Neural crest cell (in vitro differentiated cells): ENCODE measurements at regions not wholly inside any gene's neighbourhood (a gene's known extent, or its start where the extent isn't known, plus 50 kb on each side); places are given as distances from the start of the nearest gene placed in this dataset.

Experiments used
- DNase-seq: peaks from one replicate; pipeline ENCODE4 v3.0.0; 2021; ENCODE audit warnings: low read depth, mixed read lengths, low spot score
- H3K27ac Mint-ChIP-seq: one replicate; pipeline ENCODE4 v1.8.0; 2021; ENCODE audit warnings: mild to moderate bottlenecking, mixed read lengths; ENCODE audit not compliant: unreplicated experiment
- H3K27me3 Mint-ChIP-seq: 2 replicates; pipeline ENCODE4 v1.8.0; 2021; ENCODE audit warnings: low read depth, mild to moderate bottlenecking, mixed read lengths
- H3K36me3 Mint-ChIP-seq: 2 replicates; pipeline ENCODE4 v1.8.0; 2021; ENCODE audit warnings: low read depth, mild to moderate bottlenecking, mixed read lengths
- H3K4me1 Mint-ChIP-seq: 2 replicates; pipeline ENCODE4 v1.8.0; 2021; ENCODE audit warnings: mixed read lengths
- H3K4me3 Mint-ChIP-seq: one replicate; pipeline ENCODE4 v1.8.0; 2021; ENCODE audit warnings: mild to moderate bottlenecking, mixed read lengths
- H3K9me3 Mint-ChIP-seq: 2 replicates; pipeline ENCODE4 v1.8.0; 2021; ENCODE audit warnings: mixed read lengths
- CTCF ChIP-seq: fragments of 200-600 bp; sonication (generic); conservative IDR thresholded peaks from 2 replicates; pipeline ENCODE4 v1.5.0; 2021; ENCODE audit warnings: antibody characterized with exemption, mild to moderate bottlenecking

DNA sequence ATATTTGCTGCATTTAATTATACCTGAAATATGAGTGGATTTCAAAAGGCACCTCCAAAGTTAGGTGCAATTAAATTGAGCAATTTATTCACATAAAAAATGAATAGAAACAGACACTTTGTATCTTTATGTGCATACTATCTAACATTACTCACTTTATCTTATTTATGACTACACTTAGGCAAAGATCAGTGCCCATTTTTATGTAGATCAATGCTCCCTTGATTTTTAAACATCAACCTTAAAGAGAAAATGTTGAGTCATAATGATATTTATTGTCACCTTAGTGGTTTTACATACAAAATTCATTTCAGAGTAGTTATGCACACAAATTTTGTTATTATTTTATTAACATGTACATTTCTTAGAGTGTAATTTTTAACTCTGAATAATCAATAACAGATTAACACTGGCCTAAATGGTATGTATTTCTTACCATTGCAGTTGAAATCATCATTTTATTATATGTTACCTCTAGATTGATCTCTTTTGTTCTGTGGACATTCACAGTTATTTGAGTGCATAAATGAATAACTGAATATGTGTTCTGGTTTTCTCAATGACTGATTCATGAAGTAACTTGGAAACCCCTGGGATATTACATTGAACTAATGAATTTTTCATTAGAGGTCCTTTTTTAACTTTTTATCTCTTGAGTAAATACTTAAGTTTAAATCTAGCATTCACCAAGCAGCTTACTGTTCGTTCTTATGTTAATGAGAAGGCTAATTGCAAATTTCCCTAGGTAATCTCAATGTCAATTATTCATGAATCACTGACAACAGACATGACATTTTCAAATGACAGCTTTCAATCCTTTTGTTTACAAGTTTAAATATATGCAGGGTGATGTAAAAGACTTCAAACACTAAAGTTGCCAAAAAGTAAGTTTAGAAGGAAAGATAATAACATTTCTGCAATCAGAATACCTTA lies 1182.0 kb upstream of the PABPC4L start:
- Mint-ChIP-seq H3K27me3 (no peaks in the 10 kb centered on the region), H3K27ac (no peak overlapping the region), H3K9me3 (peaks cover 4% of the 10 kb centered on the region), H3K4me1 (no peaks in the 10 kb centered on the region), H3K4me3 (no peak overlapping the region), H3K36me3 (peaks cover 5% of the 10 kb centered on the region)
- DNase-seq, result no peak
- TF ChIP-seq CTCF, result no peak

GRCh38 chr4:135382280-135382959 lies 1180.8 kb upstream of the PABPC4L start:
- H3K27ac Mint-ChIP-seq, result no peak overlapping the region
- H3K36me3 Mint-ChIP-seq, result peaks cover 8% of the 10 kb centered on the region
- no peak overlapping the region for H3K4me3 Mint-ChIP-seq
- H3K27me3 Mint-ChIP-seq, result no peaks in the 10 kb centered on the region
- no peak for TF ChIP-seq CTCF
- H3K9me3 Mint-ChIP-seq, result peaks cover 12% of the 10 kb centered on the region
- no peak for DNase-seq
- no peaks in the 10 kb centered on the region for H3K4me1 Mint-ChIP-seq

- Mint-ChIP-seq H3K36me3 (peaks cover 5% of the 10 kb centered on the region), H3K4me3 (no peak overlapping the region), H3K9me3 (peaks cover 13% of the 10 kb centered on the region), H3K27ac (no peak overlapping the region), H3K4me1 (no peaks in the 10 kb centered on the region), H3K27me3 (no peaks in the 10 kb centered on the region)
- TF ChIP-seq CTCF, result no peak
- no peak for DNase-seq
Observed at GRCh38 chr4:135372131-135372530, 1170.5 kb upstream of the PABPC4L start.

DNA sequence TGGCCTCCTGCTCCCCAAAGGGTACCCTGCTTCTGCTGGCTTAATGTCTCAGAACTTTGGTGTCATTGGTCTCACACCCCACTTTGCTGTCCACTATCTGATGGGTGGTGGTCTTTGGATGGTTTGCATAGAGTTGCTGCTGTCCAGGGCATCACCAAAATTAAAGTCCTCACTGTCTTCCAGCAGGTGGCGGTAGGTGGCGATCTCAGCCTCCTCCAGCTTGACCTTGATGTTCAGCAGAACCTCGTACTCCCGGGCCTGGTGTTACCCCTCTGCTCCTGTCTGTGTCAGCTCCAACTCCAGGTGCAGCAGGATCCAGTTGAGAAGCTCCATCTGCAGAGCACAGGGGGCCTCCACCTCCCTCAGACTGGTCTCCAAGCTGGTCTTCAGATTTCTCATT lies 1169.5 kb upstream of the PABPC4L start:
- peaks cover 10% of the 10 kb centered on the region for H3K9me3 Mint-ChIP-seq
- peaks cover 3% of the 10 kb centered on the region for H3K36me3 Mint-ChIP-seq
- no peaks in the 10 kb centered on the region for H3K4me1 Mint-ChIP-seq
- peak; percentile 6 for DNase-seq
- peak; percentile 33 for TF ChIP-seq CTCF
- no peak overlapping the region for H3K4me3 Mint-ChIP-seq
- no peaks in the 10 kb centered on the region for H3K27me3 Mint-ChIP-seq
- H3K27ac Mint-ChIP-seq, result no peak overlapping the region

DNA sequence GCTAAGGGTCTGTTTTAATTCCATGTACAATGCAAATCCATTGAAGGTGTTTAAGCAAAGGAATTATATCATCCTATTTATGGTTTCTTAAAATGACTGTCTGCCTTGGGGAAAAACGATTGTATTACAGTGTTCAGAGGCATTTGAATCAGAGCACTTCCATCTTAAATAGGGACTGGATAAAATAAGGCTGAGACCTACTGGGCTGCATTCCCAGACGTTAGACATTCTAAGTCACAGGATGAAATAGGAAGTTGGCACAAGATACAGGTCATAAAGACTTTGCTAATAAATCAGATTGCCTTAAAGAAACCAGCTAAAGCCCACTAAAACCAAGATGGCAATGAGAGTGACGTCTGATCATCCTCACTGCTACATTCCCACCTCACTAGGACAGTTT lies 1167.2 kb upstream of the PABPC4L start:
- Mint-ChIP-seq H3K27ac (no peak overlapping the region), H3K4me1 (no peaks in the 10 kb centered on the region), H3K9me3 (peaks cover 8% of the 10 kb centered on the region), H3K4me3 (no peak overlapping the region), H3K36me3 (peaks cover 3% of the 10 kb centered on the region), H3K27me3 (no peaks in the 10 kb centered on the region)
- TF ChIP-seq CTCF, result no peak
- DNase-seq, result no peak
